NCI-H1092 treated with DMSO at 0.1 percent for 48 hours (cell line): ENCODE measurements at regions not wholly inside any gene's neighbourhood (a gene's known extent, or its start where the extent isn't known, plus 50 kb on each side); places are given as distances from the start of the nearest gene placed in this dataset.

Experiments
- DNase-seq: peaks from one replicate; lab custom pipeline; 2025; lab: John Stamatoyannopoulos, UW

DNA sequence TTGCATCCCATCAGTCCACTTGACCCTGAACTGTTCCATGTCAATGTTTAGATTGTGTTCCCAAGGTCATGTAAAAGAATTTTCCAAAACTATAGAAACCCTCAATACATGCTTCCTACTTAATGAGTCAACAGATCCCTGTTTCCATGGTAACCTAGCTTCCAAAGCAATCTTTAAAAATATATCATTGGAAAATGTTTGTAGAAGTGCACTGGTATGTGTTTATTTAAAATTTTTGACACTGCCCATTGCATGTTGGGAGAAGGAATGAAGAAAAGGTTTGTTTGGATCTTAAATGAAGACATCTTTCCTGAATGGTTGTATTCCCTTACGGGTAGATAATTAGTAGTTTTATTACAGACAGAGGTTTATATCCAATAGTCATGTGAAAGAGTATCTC is 345.3 kb downstream of the GABRG1 start:
- no peak for DNase-seq

DNA sequence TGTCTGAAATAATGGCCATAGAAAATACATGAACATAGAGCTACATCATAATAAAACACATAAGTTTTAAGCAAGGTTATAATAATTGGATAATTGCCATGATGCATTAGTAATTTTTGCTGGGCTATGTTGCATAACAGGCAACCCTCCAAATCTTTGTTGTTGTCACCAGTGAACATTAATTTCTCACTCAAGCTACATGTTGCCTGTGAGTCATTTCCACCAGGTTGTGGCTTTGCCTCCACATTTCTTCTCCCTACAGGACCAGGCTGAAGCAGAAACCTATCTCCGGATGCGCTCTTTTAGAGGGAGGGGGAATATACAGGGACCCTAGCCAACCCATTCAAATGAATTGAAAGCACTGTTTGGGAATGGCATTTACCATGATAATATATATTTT is 347.7 kb downstream of the GABRG1 start:
- DNase-seq = no peak

DNA sequence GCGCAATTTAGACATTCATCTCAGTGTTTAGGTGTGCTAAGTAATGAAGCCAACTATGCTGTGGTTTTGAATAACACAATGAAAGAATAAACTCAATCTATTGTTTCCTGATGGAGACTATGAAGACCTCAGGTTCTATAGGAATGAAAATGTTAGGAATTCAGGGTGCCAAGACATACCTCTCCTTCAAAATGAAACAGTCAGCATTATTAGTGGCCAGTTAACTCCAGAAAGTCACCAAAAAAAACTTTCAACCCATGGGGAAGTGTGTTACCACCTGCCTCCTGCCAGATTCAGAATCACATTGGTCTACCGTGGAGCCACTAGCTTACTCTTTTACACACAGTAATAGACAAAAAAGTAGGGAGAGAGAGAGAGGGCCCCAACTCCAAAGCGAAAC is 352.9 kb downstream of the GABRG1 start:
- no peak for DNase-seq

DNA sequence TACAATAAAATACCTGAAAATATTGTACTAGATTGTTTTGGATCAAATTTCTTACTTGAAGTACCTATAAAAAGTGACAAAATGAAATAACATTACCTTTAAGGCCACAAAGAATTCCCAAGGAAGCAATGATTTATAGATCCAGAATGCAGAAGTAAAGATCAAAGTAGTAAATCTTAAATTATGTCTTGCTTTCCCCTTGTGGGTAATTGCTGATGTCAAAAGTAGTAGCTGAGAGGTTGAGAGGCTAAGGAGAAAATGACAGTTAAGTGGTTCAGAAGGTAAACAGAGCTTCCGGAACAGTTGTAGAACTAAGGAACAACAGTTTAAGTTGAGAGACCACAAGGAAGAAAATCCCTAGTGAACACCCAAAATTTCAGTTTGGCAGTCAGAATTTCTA is 358.3 kb downstream of the GABRG1 start:
- no peak for DNase-seq

DNA sequence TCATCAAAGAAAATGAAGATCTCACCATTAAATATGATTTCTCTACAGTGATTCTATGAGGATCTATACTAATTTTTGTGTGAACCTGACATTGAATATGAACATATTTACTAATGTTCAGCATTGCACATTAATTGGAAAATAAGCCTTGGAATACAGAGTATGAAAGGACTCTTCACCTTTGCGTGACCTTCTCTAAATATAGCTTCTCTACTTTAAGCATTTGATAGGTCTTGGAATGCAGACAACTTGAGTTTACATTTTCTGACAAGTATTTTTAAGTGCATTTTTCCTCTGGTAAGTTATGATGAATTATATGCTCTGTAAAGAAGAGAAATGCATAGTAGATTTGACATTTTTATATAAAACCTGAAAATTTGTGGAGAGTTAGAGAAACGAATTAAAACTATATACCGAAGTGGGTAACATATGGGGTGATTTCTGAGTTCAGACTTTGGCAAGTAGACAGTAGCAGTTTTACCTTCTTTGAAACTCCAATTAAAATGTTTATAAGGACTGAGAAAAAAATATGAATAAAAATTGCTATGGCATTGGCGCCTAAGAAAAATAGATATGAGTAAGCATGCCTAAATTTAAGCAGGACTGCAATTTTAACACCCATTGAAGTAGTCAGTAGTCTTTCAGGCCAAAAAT is 371.9 kb downstream of the GABRG1 start:
- no peak for DNase-seq

DNA sequence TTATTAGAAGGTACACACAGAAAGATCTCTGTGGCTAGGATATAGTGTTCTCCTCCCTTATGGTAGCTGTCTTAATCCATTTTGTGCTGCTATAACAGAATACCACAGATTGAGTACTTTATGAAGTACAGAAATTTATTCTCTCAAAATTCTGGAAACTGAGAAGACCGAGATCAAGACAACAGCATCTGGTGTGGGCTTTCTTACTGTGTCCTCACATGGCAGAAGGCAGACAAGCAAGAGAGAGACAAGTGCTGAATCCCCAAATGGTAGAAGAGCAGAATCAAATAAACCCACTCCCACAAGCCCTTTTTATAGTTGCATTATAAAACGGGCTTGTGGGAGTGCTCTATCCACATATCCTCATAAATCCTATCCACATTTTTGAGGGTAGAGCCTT is 373.1 kb downstream of the GABRG1 start:
- no peak for DNase-seq

DNA sequence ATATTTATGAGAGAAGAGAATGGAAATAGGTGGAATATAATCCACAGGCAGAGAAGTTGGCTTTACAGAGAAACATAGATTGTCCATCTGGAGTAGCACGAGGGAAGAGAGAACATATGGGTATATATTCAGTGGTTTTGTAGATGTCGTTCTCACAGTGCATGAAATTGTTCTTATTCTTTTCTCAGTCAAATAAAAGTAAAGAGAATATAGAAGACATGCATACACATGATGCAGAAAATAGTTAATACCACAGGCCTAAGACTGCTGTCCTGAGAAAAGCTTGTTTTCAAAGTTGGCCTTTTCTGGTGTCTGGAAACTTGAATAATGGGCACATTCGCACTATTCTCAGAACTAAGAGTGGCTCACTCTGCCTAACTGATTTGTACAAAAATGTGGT is 378.1 kb downstream of the GABRG1 start:
- no peak for DNase-seq

DNA sequence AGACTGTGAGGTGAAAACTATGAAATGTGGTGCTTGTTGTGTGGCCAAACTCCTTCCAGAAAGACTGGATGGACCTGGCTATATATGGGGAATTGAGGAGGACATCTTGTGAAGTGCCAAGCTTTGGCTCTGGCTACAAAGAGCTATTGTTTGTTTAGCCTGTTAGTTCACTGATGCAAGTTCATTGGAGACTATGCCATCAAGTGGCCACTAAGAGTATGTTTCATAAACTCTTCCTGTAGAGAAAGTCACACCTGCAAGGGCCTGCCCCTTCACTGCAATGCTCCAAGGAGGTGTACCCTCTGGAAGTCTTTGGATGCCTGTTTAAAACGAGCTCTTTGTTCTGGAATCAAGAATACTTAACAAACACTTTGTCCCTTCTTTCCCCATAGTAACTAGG is 382.0 kb downstream of the GABRG1 start:
- no peak for DNase-seq

DNA sequence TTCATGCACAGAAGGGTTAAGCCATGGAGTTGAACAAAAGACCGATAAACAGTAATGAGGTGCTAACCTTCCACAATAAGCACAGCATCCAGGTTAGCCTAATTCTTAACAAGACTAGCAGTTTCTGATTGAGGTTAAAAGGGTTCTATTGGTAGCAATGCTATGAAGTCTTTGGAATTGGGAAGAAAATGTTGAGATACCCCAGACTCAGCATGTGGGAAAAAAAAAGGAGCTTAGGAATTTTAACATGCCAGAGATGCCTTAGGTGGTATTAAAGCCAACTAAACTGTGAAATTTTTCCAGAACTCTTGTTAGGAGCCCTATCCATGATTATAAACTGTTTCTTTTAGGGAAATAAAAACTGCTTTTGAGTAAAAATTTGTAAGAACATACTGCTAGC is 391.7 kb downstream of the GABRG1 start:
- DNase-seq = no peak

DNA sequence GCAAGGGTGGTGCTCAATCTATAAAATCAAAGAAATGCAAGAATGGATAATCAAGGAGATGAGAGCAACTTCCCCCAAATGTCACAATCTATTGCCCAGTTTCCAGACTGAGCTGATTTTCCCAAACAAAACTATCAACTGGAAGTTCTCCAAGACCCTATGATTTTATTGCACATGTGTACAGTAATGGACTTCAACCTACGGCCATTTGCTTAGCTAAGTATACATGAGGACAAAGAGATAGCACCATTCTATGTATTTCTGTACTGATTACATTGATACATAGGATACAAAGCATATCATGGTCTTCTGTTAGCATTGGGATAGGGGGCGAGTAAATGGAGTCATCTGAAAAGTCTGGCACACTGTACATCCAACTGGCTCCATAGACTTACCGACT is 407.8 kb downstream of the GABRG1 start:
- no peak for DNase-seq

DNA sequence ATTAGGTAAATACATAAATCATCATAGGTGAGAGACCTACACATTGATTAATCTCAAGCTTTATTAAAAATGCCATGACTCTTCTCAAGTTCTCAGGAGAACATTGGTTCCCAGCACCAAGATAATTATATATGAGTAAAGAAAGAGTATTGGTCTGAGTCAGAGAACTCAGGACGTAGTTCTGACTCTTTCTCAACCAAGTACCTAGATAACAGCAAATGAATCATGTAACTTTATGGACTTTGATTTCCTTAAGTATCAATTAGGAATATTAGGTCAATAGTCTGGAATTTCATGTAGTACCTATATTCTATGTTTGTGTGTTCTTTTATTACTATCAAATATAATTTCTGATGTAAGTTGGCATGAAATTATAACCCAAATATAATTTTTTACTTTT is 409.9 kb downstream of the GABRG1 start:
- no peak for DNase-seq

DNA sequence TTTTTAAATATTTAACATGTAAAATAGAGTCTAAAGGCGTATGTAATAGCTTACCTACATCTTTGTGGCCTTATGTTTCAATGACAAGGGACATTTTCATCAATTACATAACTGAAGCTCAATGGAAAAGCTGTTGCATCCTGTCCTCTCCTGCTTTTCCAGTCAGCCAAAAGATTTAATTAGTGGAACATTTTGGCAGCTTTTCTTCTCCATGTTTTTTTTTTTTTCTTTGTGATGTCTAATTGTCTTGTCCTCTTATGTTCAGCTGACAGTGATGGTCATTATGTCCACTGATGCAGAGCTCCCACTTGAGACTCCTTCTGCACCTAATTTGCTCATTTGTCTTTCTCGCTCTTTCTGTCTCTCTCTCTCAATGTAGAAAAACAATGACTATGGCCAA is 422.2 kb downstream of the GABRG1 start:
- no peak for DNase-seq

DNA sequence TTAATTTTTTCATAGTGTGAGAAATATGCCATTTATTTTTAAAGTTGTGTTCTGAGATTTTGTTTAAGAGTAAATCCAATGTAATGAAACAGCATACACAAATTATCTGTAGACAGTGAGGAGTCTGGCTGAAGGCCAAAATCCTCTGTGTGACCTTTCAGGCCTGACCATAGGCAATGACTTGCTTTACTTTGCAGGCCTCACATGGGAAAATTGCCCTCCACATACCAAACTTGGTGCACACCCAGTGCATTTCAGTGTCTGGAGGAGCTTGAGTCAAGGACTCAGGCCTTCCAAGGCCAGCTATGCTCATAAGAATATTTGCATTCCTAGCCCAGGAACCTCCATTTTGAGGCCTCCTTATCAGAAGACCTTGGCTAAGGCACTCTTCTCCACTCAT is 430.1 kb downstream of the GABRG1 start:
- no peak for DNase-seq

DNA sequence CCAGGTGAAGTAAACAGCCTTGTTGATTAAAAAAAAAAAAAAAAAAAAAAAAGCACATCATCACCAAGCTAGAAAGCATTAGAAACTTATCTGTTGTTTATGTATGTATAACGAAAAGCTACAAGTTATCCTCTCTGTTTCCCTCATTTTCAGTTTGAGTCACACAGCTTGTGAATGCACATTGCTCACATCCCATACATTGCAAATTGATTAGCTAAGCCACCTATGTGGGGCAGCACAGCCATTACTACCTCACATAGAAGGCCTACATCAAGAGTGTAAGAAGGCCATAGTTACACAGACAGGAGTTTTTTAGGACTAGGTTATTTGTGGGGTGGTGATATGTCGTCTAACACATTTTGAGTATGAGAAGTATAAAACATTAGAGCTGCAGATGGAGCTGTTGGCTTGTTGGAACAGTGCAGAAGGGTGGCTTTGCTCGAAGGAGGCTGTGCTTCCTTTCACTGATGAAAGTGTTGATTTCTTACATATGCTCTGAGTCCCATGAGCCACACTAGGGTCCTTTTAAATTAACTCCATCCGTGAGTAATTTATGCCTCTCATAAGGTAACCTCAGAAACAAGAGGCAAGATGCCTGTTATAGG is 431.6 kb downstream of the GABRG1 start:
- no peak for DNase-seq

DNA sequence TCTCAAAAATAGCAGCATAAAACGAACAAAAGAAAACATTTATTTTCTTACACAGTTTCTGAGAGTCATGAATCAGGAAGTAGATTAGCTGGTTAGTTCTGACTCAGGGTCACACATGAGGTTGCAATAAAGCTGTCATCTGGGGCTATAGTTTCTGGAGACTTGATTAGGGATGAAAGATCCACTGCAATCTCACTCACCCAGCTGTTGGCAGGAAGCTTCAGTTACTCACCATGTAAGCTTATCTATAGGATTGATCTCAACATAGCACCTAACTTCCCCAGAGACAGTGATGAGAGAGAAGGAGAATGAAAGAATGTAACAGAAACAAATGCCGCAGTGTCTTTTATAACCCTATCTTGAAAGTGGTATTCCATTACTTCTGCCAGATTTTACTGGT is 435.5 kb downstream of the GABRG1 start:
- DNase-seq = no peak

DNA sequence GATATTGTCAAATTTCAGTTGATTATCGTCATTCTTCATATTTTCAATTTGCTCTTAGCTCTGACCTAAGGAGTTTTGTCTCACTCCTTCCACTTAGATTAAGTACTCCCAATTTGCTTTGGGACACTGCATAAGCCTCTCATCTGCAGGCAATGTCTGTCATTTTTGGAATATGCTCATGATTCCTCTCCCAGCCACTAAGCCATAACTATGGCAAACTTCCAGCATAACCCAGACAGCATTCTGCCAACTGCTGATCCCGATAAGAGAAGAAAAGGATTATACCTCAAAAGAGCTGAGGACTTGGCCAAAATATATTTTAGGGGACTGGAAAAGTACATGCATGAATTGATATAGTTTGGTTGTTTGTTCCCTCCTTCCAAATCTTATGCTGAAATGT is 444.4 kb downstream of the GABRG1 start:
- no peak for DNase-seq

DNA sequence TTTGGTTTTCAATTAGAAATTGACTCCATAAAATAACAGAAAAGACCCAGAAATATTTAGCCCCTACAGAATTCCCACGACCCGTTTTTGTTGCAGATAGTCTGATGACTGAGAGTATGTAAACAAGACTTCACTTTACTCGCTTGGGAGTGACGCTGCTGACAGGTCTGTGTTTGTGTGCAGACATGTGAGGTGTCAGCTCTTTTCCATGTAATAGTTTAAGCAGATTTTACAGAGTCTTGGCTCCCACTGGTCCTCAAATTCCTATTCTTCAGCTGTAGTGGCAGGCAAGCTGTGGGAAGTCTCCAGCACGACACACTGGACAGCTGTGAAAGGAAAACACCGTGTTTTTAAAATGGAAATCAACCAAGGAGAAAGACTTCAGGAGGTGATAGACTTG is 455.7 kb downstream of the GABRG1 start:
- DNase-seq = no peak

DNA sequence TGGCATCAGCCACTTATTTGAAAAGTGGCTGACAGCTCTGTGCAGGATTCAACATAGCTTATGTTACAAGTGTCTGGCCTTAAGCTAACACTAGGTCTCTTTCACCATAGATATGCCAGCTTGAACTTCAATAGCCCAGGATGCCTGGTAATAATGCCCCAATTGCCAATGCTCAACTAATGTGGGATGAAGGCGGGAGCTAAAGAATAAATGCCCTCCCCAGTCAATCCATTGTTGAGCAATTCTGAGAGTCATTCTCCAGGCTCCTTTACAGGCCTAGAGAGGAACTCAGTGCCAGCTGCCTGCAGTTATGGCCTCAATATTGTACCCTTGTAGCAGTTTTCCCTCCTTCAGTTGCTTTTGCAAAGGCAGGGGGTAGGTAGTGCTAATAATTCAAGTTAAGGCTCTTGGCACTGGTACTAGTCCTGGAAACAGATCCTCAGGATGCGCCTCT is 460.2 kb downstream of the GABRG1 start:
- DNase-seq = no peak

DNA sequence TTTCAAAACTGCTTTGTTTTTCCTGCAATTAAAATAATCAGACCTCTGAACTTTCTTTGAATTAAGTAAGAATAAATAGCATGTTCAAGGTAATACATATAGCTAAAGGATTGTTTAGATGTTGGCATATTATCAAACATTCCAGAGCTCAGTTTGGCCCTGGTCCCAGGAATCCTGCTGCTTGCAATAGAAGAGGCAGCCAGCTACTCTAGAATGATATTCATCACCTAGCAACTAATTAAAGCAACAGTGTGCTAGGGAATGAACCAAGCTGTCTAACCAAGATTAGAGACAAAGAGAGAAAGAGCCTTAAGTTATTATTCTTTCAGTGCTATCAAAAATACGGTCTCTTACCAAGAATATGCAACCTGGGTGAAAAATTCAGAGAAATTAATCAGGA is 460.9 kb downstream of the GABRG1 start:
- DNase-seq = peak; percentile 1

DNA sequence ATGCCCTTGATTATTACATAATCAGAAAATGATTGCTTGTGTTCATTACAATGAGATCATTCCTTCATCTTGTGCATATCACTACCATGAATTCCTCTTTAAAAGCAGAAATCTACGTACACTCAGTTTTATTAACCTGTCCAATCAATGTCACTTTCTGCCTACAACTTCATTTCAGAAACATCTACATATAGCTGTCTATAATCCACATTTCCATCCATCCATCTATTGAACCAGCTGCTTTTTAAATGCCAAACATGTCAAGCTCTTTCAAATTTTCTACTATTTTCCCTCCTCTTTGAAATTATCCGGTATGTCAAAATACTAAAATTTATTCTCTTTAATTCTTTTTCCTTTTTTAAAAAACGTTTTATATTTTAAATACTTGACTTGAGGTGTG is 462.0 kb downstream of the GABRG1 start:
- no peak for DNase-seq

DNA sequence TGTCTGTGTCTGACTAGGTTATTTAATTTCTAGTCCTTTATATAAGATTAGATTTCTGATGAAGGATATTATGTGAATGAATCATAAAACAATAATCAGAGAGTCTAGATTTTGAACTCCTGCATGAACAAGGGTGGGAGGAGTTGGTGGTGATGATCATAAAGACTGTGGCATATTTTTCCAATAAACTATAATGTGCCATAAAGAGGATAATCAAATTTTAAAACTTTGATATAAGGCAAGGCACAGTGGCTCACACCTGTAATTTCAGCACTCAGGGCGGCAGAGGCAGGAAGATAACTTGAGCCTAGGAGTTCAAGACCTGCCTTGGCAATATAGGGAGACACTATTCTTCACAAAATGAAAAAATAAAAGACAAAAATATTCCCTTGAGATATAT is 473.3 kb downstream of the GABRG1 start:
- DNase-seq = no peak

DNA sequence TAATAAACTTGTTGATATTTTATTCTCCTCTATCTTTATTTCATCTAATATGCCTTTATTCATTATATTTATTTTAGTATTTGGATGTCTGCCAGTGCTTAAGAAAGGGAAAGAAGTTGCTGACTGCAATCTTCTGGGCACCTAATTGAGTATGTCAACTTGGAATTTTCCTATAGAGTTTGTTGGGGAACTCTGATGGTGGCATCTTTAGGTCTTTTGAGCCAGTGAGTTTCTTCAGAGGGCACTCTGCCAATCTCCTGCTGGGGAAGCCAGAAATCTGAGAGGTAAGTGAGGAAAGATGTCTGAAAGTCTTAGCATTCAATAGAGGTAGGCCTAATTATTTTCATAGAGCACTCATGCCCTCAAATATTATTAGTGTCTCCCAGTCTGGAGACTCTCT is 475.0 kb downstream of the GABRG1 start:
- no peak for DNase-seq

DNA sequence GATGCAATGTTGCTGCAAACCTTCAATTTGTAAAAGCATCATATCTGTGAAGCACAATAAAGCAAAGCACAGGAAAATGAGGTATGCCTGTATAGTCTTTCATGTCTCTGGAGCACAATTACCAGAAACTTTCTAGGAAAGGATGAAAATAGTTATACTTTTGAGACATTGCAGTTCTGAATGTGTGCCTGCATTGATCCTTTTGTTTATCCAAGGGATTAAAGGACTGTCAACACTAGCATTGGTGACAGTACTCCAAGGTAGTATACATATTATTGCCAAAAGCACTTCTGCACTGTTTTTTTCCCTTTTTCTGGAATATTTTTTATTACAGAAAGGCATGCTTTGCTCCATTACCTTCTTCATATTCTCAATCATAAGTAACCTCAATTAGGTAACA is 476.0 kb downstream of the GABRG1 start:
- no peak for DNase-seq

DNA sequence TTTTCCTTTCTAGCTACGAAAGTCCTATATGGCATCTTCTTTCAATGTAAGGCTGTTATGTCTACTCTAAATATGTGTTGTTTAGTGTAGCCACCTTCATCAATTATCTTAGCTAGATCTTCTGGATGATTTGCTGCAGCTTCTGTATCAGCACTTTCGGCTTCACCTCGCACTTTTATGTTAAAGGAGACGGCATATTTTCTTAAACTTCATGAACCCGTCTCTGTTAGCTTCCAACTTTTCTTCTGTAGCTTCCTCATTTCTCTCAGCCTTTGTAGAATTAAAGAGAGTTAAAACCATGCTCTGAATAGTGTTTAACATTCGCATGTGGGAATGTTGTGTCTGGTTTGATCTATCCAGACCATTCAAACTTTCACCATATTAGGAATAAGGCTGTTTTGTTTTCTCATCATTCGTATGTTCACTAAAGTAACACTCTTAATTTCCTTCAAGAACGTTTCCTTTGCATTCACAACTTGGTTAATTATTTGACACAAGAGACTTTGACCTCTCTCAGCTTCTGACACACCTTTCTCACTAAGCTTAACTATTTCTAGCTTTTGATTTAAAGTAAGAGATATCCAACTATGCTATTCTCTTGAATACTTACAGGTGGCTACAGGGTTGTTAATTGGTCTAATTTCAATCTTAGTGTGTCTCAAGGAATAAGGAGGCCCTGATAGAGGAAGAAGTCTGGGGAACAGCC is 476.8 kb downstream of the GABRG1 start:
- no peak for DNase-seq
